Brain microvascular endothelial cell (primary cell): ENCODE measurements at regions not wholly inside any gene's neighbourhood (a gene's known extent, or its start where the extent isn't known, plus 50 kb on each side); places are given as distances from the start of the nearest gene placed in this dataset.
A peak's percentile ranks its signal among the peaks of the same experiment; 100 is the strongest.

ENCODE experiments used
- DNase-seq: peaks from one replicate; pipeline ENCODE4 v3.0.0-alpha.2; 2020
- H3K27ac ChIP-seq: fragments of 250-450 bp; sonication (Bioruptor Pico); 2 replicates; pipeline ENCODE4 v1.5.1; 2020; ENCODE audit warnings: mild to moderate bottlenecking, moderate library complexity
- H3K27me3 ChIP-seq: fragments of 250-450 bp; sonication (Bioruptor Pico); replicated peaks from 2 replicates; pipeline ENCODE4 v1.5.1; 2020; ENCODE audit warnings: mild to moderate bottlenecking
- H3K36me3 ChIP-seq: fragments of 250-450 bp; sonication (Bioruptor Pico); replicated peaks from 2 replicates; pipeline ENCODE4 v1.5.1; 2020; ENCODE audit warnings: mild to moderate bottlenecking
- H3K4me3 ChIP-seq: 2 replicates; pipeline ENCODE4 v1.5.1; 2011; ENCODE audit warnings: low read depth, mild to moderate bottlenecking, control low read depth, low read length, moderate library complexity
- in situ Hi-C: cut with HindIII; loops from 2 replicates; pipeline ENCODE4 v1.10.0; 2017; ENCODE audit warnings: low sequenced_read_pairs, low pct_ligation_motif_present
- TF ChIP-seq, protein P1 (sequence below): IDR thresholded peaks from 2 replicates; pipeline ENCODE4 v1.5.1; 2011; ENCODE audit warnings: low read depth, mild to moderate bottlenecking, moderate library complexity, low read length, control low read depth, inconsistent platforms; ENCODE audit errors: missing control alignments

GRCh38 chr6:137728386-137729349 is 138.4 kb upstream of the TNFAIP3 start:
- TF ChIP-seq, protein P1, sequence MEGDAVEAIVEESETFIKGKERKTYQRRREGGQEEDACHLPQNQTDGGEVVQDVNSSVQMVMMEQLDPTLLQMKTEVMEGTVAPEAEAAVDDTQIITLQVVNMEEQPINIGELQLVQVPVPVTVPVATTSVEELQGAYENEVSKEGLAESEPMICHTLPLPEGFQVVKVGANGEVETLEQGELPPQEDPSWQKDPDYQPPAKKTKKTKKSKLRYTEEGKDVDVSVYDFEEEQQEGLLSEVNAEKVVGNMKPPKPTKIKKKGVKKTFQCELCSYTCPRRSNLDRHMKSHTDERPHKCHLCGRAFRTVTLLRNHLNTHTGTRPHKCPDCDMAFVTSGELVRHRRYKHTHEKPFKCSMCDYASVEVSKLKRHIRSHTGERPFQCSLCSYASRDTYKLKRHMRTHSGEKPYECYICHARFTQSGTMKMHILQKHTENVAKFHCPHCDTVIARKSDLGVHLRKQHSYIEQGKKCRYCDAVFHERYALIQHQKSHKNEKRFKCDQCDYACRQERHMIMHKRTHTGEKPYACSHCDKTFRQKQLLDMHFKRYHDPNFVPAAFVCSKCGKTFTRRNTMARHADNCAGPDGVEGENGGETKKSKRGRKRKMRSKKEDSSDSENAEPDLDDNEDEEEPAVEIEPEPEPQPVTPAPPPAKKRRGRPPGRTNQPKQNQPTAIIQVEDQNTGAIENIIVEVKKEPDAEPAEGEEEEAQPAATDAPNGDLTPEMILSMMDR: no peak
- Histone ChIP-seq H3K27me3 (no peaks in the 10 kb centered on the region), H3K4me3 (no peak overlapping the region), H3K36me3 (no peaks in the 10 kb centered on the region), H3K27ac (peak overlapping the region; percentile 87)
- in situ Hi-C loops: no loop called here
- DNase-seq: peak; percentile 94

DNA sequence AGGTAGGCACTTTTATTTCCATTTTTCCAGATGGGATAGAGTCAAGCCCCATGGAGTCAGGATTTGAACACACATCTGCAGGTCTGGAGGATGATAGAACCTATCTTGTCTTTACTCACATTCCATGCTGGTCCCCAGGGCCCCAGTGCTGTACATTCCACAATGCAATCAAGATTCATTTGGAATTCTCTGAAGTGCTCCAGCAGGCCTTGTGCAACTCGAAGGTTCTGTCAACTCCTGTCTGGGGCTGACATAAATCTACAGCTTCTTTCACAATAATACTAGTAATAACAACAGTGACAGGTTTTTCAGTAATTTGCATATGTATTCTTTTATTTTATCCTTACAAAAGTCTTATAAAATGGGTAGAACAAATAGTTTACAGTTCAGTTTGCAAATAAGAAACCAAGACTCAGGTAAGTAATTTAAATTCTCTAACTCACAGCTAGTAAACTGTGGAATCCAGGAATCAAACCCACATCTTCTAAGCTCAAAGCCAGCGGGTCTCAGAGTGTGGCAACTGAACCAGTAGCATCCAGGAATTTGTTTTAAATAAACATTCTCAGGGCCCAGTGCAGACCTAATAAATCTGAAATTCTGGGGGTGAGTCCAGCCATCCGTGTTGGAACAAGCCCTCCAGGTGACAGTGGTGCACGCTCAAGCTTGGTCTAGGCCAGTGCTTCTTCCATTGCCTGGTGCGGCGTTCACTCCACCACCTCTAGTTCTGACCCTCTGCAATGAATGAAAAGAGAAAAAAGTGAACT is 137.0 kb upstream of the TNFAIP3 start:
- no peak overlapping the region for H3K4me3 ChIP-seq
- in situ Hi-C loops: no loop called here
- TF ChIP-seq, protein P1: no peak
- H3K27ac ChIP-seq: peak overlapping the region; percentile 87
- peak; percentile 52 for DNase-seq
- H3K27me3 ChIP-seq: no peaks in the 10 kb centered on the region
- H3K36me3 ChIP-seq: no peaks in the 10 kb centered on the region

GRCh38 chr6:137731600-137731959 is 135.5 kb upstream of the TNFAIP3 start:
- no peaks in the 10 kb centered on the region for H3K36me3 ChIP-seq
- H3K27me3 ChIP-seq: no peaks in the 10 kb centered on the region
- in situ Hi-C loops: no loop called here
- peak overlapping the region; percentile 69 for H3K27ac ChIP-seq
- no peak overlapping the region for H3K4me3 ChIP-seq
- TF ChIP-seq, protein P1: no peak
- no peak for DNase-seq

DNA sequence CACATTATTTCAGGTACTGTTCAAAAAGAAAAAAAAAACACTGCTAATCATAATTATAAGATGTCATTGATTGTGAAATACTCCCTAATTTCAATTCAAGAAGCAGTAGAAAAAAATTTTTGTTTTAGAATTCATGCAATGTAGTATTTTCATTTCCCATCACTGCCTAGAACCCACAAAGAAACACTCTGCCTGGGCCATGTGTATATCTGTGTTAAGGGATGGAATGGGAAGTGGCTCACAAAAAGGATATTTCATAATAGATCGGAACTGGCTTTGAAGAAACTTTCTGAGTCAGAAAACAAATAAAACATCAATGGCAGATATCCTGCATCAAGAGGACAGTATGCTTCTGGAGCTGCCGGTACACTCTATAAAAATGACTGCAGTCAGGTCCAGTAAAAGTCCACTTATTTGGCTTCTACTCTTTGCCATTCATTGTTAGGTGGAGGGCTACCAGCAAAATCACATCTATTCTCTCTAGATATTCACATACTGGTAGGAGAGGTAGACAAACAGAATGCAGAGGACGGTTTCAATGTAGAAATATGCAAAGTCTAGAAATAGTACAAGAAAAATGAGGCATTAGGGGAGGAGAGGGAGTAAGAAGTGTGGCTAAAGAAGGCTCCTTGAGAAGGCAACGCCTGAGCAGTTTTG is 135.0 kb upstream of the TNFAIP3 start:
- H3K4me3 ChIP-seq: no peak overlapping the region

GRCh38 chr6:137733372-137733771 is 133.7 kb upstream of the TNFAIP3 start:
- H3K27ac ChIP-seq: no peak overlapping the region
- H3K27me3 ChIP-seq: no peaks in the 10 kb centered on the region
- TF ChIP-seq, protein P1: no peak
- in situ Hi-C loops: no loop called here
- H3K36me3 ChIP-seq: no peaks in the 10 kb centered on the region
- H3K4me3 ChIP-seq: no peak overlapping the region
- no peak for DNase-seq

More for the DNA sequence above, 135.0 kb upstream of the TNFAIP3 start:
- Histone ChIP-seq H3K27ac (peak overlapping the region; percentile 69), H3K36me3 (no peaks in the 10 kb centered on the region), H3K27me3 (no peaks in the 10 kb centered on the region)
- DNase-seq: peak; percentile 47
- in situ Hi-C loops: no loop called here
- TF ChIP-seq, protein P1: no peak
